ENCODE measurements at regions not wholly inside any gene's neighbourhood (a gene's known extent, or its start where the extent isn't known, plus 50 kb on each side); places are given as distances from the start of the nearest gene placed in this dataset.
A peak's percentile ranks its signal among the peaks of the same experiment; 100 is the strongest.
"Not testable (repeated sequence)": the region's sequence is repeated elsewhere in the genome, so short reads cannot be mapped to it uniquely, and the experiment has no call there.

GRCh38 chr7:42636380-42636779, 275.5 kb downstream of the C7orf25 start:
- DNase-seq (ENCODE audit: low read depth); H3K36me3 ChIP-seq (ENCODE audit: control insufficient read depth, insufficient read depth, low read length, severe bottlenecking); H3K27me3 ChIP-seq (replicated peaks; ENCODE audit: control insufficient read depth, insufficient read depth, low read length); H3K4me3 ChIP-seq (ENCODE audit: low read length); H3K9me3 ChIP-seq (ENCODE audit: control insufficient read depth, low read length); H3K9ac ChIP-seq (ENCODE audit: low read length); H3K4me1 ChIP-seq (ENCODE audit: control insufficient read depth, insufficient read depth, low read length): not testable (repeated sequence)

GRCh38 chr7:42628054-42628453, 283.8 kb downstream of the C7orf25 start:
- no peak overlapping the region for H3K4me3 ChIP-seq (ENCODE audit: low read length)

GRCh38 chr7:42627626-42628025, 284.2 kb downstream of the C7orf25 start:
- no peaks in the 10 kb centered on the region for H3K4me1 ChIP-seq (ENCODE audit: control insufficient read depth, insufficient read depth, low read length)
- no peaks in the 10 kb centered on the region for H3K9me3 ChIP-seq (ENCODE audit: control insufficient read depth, low read length)
- H3K4me3 ChIP-seq (ENCODE audit: low read length): no peak overlapping the region
- DNase-seq (ENCODE audit: low read depth): no peak
- peaks cover 8% of the 10 kb centered on the region for H3K27me3 ChIP-seq (replicated peaks; ENCODE audit: control insufficient read depth, insufficient read depth, low read length)
- no peaks in the 10 kb centered on the region for H3K36me3 ChIP-seq (ENCODE audit: control insufficient read depth, insufficient read depth, low read length, severe bottlenecking)
- H3K9ac ChIP-seq (ENCODE audit: low read length): no peak overlapping the region

More at GRCh38 chr7:42628054-42628453, 283.8 kb downstream of the C7orf25 start:
- H3K4me1 ChIP-seq (ENCODE audit: control insufficient read depth, insufficient read depth, low read length): no peaks in the 10 kb centered on the region
- peaks cover 8% of the 10 kb centered on the region for H3K27me3 ChIP-seq (replicated peaks; ENCODE audit: control insufficient read depth, insufficient read depth, low read length)
- no peaks in the 10 kb centered on the region for H3K36me3 ChIP-seq (ENCODE audit: control insufficient read depth, insufficient read depth, low read length, severe bottlenecking)
- DNase-seq (ENCODE audit: low read depth): no peak
- H3K9ac ChIP-seq (ENCODE audit: low read length): no peak overlapping the region
- H3K9me3 ChIP-seq (ENCODE audit: control insufficient read depth, low read length): no peaks in the 10 kb centered on the region

GRCh38 chr7:42627101-42627500, 284.8 kb downstream of the C7orf25 start:
- Histone ChIP-seq H3K4me1 (ENCODE audit: control insufficient read depth, insufficient read depth, low read length) (no peaks in the 10 kb centered on the region), H3K4me3 (ENCODE audit: low read length) (no peak overlapping the region), H3K27me3 (replicated peaks; ENCODE audit: control insufficient read depth, insufficient read depth, low read length) (peaks cover 8% of the 10 kb centered on the region), H3K9me3 (ENCODE audit: control insufficient read depth, low read length) (no peaks in the 10 kb centered on the region), H3K9ac (ENCODE audit: low read length) (no peak overlapping the region), H3K36me3 (ENCODE audit: control insufficient read depth, insufficient read depth, low read length, severe bottlenecking) (no peaks in the 10 kb centered on the region)
- DNase-seq (ENCODE audit: low read depth): no peak

- no peaks in the 10 kb centered on the region for H3K27me3 ChIP-seq (replicated peaks; ENCODE audit: control insufficient read depth, insufficient read depth, low read length)
These were observed 286.4 kb downstream of the C7orf25 start for GRCh38 chr7:42625421-42625820.

GRCh38 chr7:42624471-42624870, 287.4 kb downstream of the C7orf25 start:
- DNase-seq (ENCODE audit: low read depth): no peak
- Histone ChIP-seq H3K9me3 (ENCODE audit: control insufficient read depth, low read length) (no peaks in the 10 kb centered on the region), H3K4me1 (ENCODE audit: control insufficient read depth, insufficient read depth, low read length) (no peaks in the 10 kb centered on the region), H3K27me3 (replicated peaks; ENCODE audit: control insufficient read depth, insufficient read depth, low read length) (no peaks in the 10 kb centered on the region), H3K36me3 (ENCODE audit: control insufficient read depth, insufficient read depth, low read length, severe bottlenecking) (no peaks in the 10 kb centered on the region), H3K4me3 (ENCODE audit: low read length) (no peak overlapping the region), H3K9ac (ENCODE audit: low read length) (no peak overlapping the region)

More at GRCh38 chr7:42625421-42625820, 286.4 kb downstream of the C7orf25 start:
- no peaks in the 10 kb centered on the region for H3K9me3 ChIP-seq (ENCODE audit: control insufficient read depth, low read length)
- no peaks in the 10 kb centered on the region for H3K36me3 ChIP-seq (ENCODE audit: control insufficient read depth, insufficient read depth, low read length, severe bottlenecking)
- no peak overlapping the region for H3K4me3 ChIP-seq (ENCODE audit: low read length)
- DNase-seq (ENCODE audit: low read depth): no peak
- no peaks in the 10 kb centered on the region for H3K4me1 ChIP-seq (ENCODE audit: control insufficient read depth, insufficient read depth, low read length)
- no peak overlapping the region for H3K9ac ChIP-seq (ENCODE audit: low read length)

- Histone ChIP-seq H3K9ac (ENCODE audit: low read length) (no peak overlapping the region), H3K4me3 (ENCODE audit: low read length) (no peak overlapping the region), H3K27me3 (replicated peaks; ENCODE audit: control insufficient read depth, insufficient read depth, low read length) (peaks cover 3% of the 10 kb centered on the region), H3K36me3 (ENCODE audit: control insufficient read depth, insufficient read depth, low read length, severe bottlenecking) (no peaks in the 10 kb centered on the region), H3K4me1 (ENCODE audit: control insufficient read depth, insufficient read depth, low read length) (peaks cover 8% of the 10 kb centered on the region), H3K9me3 (ENCODE audit: control insufficient read depth, low read length) (no peaks in the 10 kb centered on the region)
- no peak for DNase-seq (ENCODE audit: low read depth)
These were observed 290.2 kb downstream of the C7orf25 start for GRCh38 chr7:42621543-42622219.

GRCh38 chr7:42618651-42619360, 293.1 kb downstream of the C7orf25 start:
- DNase-seq (ENCODE audit: low read depth): no peak
- H3K36me3 ChIP-seq (ENCODE audit: control insufficient read depth, insufficient read depth, low read length, severe bottlenecking): no peaks in the 10 kb centered on the region
- no peak overlapping the region for H3K9ac ChIP-seq (ENCODE audit: low read length)
- no peaks in the 10 kb centered on the region for H3K9me3 ChIP-seq (ENCODE audit: control insufficient read depth, low read length)
- no peak overlapping the region for H3K4me3 ChIP-seq (ENCODE audit: low read length)
- H3K4me1 ChIP-seq (ENCODE audit: control insufficient read depth, insufficient read depth, low read length): peaks cover 8% of the 10 kb centered on the region
- H3K27me3 ChIP-seq (replicated peaks; ENCODE audit: control insufficient read depth, insufficient read depth, low read length): peaks cover 14% of the 10 kb centered on the region

- no peaks in the 10 kb centered on the region for H3K9me3 ChIP-seq (ENCODE audit: control insufficient read depth, low read length)
- peak; percentile 32 for DNase-seq (ENCODE audit: low read depth)
- no peak overlapping the region for H3K9ac ChIP-seq (ENCODE audit: low read length)
These were observed 293.9 kb downstream of the C7orf25 start for GRCh38 chr7:42617806-42618457.

GRCh38 chr7:42617071-42617765, 294.7 kb downstream of the C7orf25 start:
- peaks cover 14% of the 10 kb centered on the region for H3K27me3 ChIP-seq (replicated peaks; ENCODE audit: control insufficient read depth, insufficient read depth, low read length)
- no peaks in the 10 kb centered on the region for H3K9me3 ChIP-seq (ENCODE audit: control insufficient read depth, low read length)
- peaks cover 8% of the 10 kb centered on the region for H3K4me1 ChIP-seq (ENCODE audit: control insufficient read depth, insufficient read depth, low read length)
- H3K4me3 ChIP-seq (ENCODE audit: low read length): no peak overlapping the region
- no peak overlapping the region for H3K9ac ChIP-seq (ENCODE audit: low read length)
- no peaks in the 10 kb centered on the region for H3K36me3 ChIP-seq (ENCODE audit: control insufficient read depth, insufficient read depth, low read length, severe bottlenecking)
- no peak for DNase-seq (ENCODE audit: low read depth)

More at GRCh38 chr7:42617806-42618457, 293.9 kb downstream of the C7orf25 start:
- Histone ChIP-seq H3K4me3 (ENCODE audit: low read length) (no peak overlapping the region), H3K27me3 (replicated peaks; ENCODE audit: control insufficient read depth, insufficient read depth, low read length) (peaks cover 14% of the 10 kb centered on the region), H3K36me3 (ENCODE audit: control insufficient read depth, insufficient read depth, low read length, severe bottlenecking) (no peaks in the 10 kb centered on the region), H3K4me1 (ENCODE audit: control insufficient read depth, insufficient read depth, low read length) (peaks cover 8% of the 10 kb centered on the region)

GRCh38 chr7:42614636-42615035, 297.2 kb downstream of the C7orf25 start:
- H3K9ac ChIP-seq (ENCODE audit: low read length): no peak overlapping the region
- no peaks in the 10 kb centered on the region for H3K36me3 ChIP-seq (ENCODE audit: control insufficient read depth, insufficient read depth, low read length, severe bottlenecking)
- H3K27me3 ChIP-seq (replicated peaks; ENCODE audit: control insufficient read depth, insufficient read depth, low read length): peaks cover 14% of the 10 kb centered on the region
- peaks cover 8% of the 10 kb centered on the region for H3K4me1 ChIP-seq (ENCODE audit: control insufficient read depth, insufficient read depth, low read length)
- no peak for DNase-seq (ENCODE audit: low read depth)
- no peaks in the 10 kb centered on the region for H3K9me3 ChIP-seq (ENCODE audit: control insufficient read depth, low read length)
- no peak overlapping the region for H3K4me3 ChIP-seq (ENCODE audit: low read length)

All from adipocyte (in vitro differentiated cells).